Tibial artery (tissue), 4 donors: ENCODE measurements at regions not wholly inside any gene's neighbourhood (a gene's known extent, or its start where the extent isn't known, plus 50 kb on each side); places are given as distances from the start of the nearest gene placed in this dataset.

ENCODE experiments used
- DNase-seq, 2 donors: peaks; one replicate each; pipeline ENCODE4 v3.0.0-alpha.2; 2019
- H3K27ac ChIP-seq, 2 donors: fragments of 200-600 bp; sonication (generic) in 1 of 2; 1 replicate in 1 of 2; 2 replicates in 1 of 2; pipeline ENCODE4 v1.5.1; 2018 to 2019; ENCODE audit warnings: mild to moderate bottlenecking in 1 of 2
- H3K27me3 ChIP-seq, 2 donors: fragments of 200-600 bp; sonication (generic) in 1 of 2; one replicate each; pipeline versions ENCODE4 v1.5.1 to v1.6.0; 2016 to 2019
- H3K36me3 ChIP-seq, 3 donors: fragments of 200-600 bp; sonication (generic) in 2 of 3; one replicate each; pipeline ENCODE4 v1.5.1; 2016 to 2019; ENCODE audit warnings: mild to moderate bottlenecking in 2 of 3
- H3K4me1 ChIP-seq, 4 donors: fragments of 200-600 bp; sonication (generic) in 2 of 4; 1 replicate in 3 of 4; 2 replicates in 1 of 4; pipeline ENCODE4 v1.5.1; 2016 to 2019
- H3K4me3 ChIP-seq, 2 donors: fragments of 200-600 bp; sonication (generic) in 1 of 2; 1 replicate in 1 of 2; 2 replicates in 1 of 2; pipeline ENCODE4 v1.5.1; 2018 to 2019; ENCODE audit warnings: mild to moderate bottlenecking in 2 of 2
- H3K9me3 ChIP-seq, 3 donors: fragments of 200-600 bp; sonication (generic) in 1 of 3; one replicate each; pipeline ENCODE4 v1.5.1; 2016 to 2019
- intact Hi-C: fragments of 100-400 bp; cut with DNase I; formaldehyde crosslinking; loops from one replicate; pipeline ENCODE4 v1.15.0; 2023; ENCODE audit warnings: low total_unique reads
- TF ChIP-seq, protein P1 (sequence below), 2 experiments: fragments of 200-600 bp in 1 of 2; fragments of 450-650 bp in 1 of 2; IDR thresholded peaks; one replicate each; pipeline ENCODE4 v1.5.1; 2017 to 2019; ENCODE audit warnings: antibody characterized with exemption in 2 of 2, mild to moderate bottlenecking in 1 of 2, moderate library complexity in 1 of 2

DNA sequence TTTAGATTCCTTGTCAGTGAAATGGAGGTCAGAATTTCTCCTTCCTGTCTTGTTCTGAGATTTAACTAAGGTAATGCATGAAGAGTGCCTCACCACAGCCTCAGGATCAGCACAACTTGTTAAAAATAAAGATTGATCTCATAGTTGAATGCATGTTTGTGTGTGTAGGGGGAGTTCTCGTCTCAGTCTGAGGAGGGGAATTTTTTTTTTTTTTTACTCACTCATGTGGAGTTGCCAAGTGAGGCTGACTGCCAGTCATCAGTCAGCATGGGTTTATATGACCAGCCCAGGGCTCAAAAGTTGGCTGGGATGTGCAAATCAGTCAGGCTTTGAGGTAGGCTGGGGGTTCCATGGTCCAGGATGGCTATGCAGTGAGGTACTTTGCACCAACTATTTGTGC lies 113.2 kb downstream of the FANCF start:
- intact Hi-C loops, result no loop called here

GRCh38 chr11:22510741-22511140 lies 114.9 kb downstream of the FANCF start:
- H3K4me1 ChIP-seq, result no peaks in the 10 kb centered on the region
- H3K27me3 ChIP-seq, result no peaks in the 10 kb centered on the region
- H3K27ac ChIP-seq, result no peak overlapping the region
- TF ChIP-seq, protein P1, sequence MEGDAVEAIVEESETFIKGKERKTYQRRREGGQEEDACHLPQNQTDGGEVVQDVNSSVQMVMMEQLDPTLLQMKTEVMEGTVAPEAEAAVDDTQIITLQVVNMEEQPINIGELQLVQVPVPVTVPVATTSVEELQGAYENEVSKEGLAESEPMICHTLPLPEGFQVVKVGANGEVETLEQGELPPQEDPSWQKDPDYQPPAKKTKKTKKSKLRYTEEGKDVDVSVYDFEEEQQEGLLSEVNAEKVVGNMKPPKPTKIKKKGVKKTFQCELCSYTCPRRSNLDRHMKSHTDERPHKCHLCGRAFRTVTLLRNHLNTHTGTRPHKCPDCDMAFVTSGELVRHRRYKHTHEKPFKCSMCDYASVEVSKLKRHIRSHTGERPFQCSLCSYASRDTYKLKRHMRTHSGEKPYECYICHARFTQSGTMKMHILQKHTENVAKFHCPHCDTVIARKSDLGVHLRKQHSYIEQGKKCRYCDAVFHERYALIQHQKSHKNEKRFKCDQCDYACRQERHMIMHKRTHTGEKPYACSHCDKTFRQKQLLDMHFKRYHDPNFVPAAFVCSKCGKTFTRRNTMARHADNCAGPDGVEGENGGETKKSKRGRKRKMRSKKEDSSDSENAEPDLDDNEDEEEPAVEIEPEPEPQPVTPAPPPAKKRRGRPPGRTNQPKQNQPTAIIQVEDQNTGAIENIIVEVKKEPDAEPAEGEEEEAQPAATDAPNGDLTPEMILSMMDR (IDR thresholded peaks at IDR 0.05), result no peak
- H3K9me3 ChIP-seq, result no peaks in the 10 kb centered on the region
- intact Hi-C loops, result no loop called here
- DNase-seq, result no peak
- H3K36me3 ChIP-seq, result no peaks in the 10 kb centered on the region
- H3K4me3 ChIP-seq, result no peak overlapping the region

More for the DNA sequence above, 113.2 kb downstream of the FANCF start:
- no peak overlapping the region for H3K27ac ChIP-seq
- H3K9me3 ChIP-seq, result no peaks in the 10 kb centered on the region
- H3K27me3 ChIP-seq, result no peaks in the 10 kb centered on the region
- no peaks in the 10 kb centered on the region for H3K4me1 ChIP-seq
- H3K4me3 ChIP-seq, result no peak overlapping the region
- no peaks in the 10 kb centered on the region for H3K36me3 ChIP-seq
- DNase-seq, result no peak
- TF ChIP-seq, protein P1 (IDR thresholded peaks at IDR 0.05), result no peak

DNA sequence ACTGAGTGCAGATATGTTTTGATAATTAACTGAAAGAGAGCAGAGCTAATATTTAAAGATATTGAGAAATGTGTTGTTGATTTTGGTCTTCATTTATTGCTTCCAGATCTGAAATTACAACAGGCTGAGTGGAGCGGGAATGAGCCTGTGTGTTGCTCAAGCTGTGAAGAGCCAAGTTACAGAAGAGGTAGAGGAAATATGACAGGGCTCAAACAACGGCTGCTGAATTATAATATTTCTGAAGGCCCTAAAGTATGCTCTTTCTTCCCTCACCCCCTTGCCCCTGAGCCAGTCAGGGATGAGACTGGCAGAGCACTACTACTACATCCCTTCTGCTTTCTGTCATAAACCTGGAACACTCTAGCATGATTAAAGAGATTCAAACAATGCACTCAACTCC lies 115.6 kb downstream of the FANCF start:
- intact Hi-C loops, result no loop called here
- TF ChIP-seq, protein P1 (IDR thresholded peaks at IDR 0.05), result no peak
- no peak overlapping the region for H3K27ac ChIP-seq
- no peak overlapping the region for H3K4me3 ChIP-seq
- H3K27me3 ChIP-seq, result no peaks in the 10 kb centered on the region
- no peaks in the 10 kb centered on the region for H3K36me3 ChIP-seq
- no peaks in the 10 kb centered on the region for H3K4me1 ChIP-seq
- H3K9me3 ChIP-seq, result no peaks in the 10 kb centered on the region
- no peak for DNase-seq

DNA sequence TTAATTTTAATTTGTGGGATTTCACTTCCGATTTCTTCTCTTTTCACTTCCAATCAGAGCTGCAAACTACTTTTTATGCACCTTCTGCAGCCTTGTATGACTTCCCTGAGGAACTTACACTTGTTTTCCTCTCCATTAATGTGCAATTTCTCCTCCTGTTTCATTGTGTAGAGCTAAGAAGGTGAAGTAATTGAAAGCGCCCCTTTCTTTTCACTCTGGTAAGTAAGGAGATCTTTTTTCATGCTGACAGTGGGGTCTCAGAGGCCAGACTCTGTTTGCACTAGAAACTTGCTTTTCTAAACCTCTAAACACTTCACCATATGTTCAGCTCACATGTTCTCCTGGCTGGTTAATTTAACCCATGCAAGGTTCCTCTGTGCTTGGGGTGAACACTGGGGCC lies 117.0 kb downstream of the FANCF start:
- intact Hi-C loops, result no loop called here
- TF ChIP-seq, protein P1 (IDR thresholded peaks at IDR 0.05), result no peak
- DNase-seq, result no peak
- H3K27me3 ChIP-seq, result no peaks in the 10 kb centered on the region
- H3K9me3 ChIP-seq, result no peaks in the 10 kb centered on the region
- H3K36me3 ChIP-seq, result no peaks in the 10 kb centered on the region
- H3K4me1 ChIP-seq, result no peaks in the 10 kb centered on the region
- no peak overlapping the region for H3K27ac ChIP-seq
- H3K4me3 ChIP-seq, result no peak overlapping the region

DNA sequence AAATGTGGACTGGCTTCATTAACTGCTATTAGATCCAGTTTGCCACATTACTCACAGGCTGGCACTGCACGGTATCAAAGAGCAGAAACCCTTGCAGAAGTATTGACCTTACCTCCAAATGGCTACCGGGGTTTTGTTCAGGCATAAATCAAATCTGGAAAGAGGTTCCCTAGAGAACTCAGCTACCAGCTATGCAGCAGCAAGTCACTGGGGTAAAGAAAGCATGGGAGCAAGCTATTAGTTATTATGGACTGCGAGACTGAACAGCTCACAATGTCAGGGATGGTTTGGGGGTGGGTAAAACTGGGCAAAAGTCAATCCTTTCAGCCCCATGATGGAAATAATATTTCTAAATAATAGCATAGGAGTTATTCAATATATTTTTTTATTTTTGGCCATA lies 128.1 kb downstream of the FANCF start:
- H3K36me3 ChIP-seq, result no peaks in the 10 kb centered on the region
- no peak overlapping the region for H3K4me3 ChIP-seq
- H3K27ac ChIP-seq, result no peak overlapping the region
- intact Hi-C loops, result no loop called here
- H3K4me1 ChIP-seq, result no peaks in the 10 kb centered on the region
- no peaks in the 10 kb centered on the region for H3K9me3 ChIP-seq
- DNase-seq, result no peak
- no peaks in the 10 kb centered on the region for H3K27me3 ChIP-seq
- TF ChIP-seq, protein P1 (IDR thresholded peaks at IDR 0.05), result no peak

DNA sequence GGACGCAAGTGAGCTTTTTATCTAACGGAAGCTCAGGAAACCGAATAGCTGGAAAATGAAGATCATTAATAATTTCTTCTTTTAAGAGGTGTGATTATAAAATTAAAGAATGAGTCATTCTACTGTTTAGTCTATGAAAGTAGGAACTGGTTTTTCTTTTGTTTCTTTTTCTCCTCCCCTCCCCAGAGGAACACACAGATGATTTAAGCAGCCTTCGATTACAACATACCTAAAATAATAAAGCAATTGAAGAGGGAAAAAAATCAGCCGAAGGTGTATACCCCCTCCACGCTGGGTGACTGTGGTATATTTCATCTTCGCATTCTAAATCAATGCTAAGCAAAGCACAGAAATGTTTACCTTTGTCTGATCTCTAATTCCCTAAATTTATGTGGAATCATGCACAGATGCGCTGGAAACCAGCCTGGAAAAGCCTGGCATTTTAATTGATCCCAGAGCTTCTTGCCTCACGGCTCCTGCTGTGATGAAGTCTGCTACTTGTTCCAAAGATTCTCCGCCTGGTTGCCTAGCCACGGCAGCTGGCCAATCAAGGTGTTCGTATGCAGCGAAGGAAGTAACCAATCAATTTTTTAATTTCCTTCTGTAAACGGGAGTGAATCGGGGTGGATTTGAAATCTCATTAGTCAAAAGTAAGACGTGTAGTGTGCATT lies 133.9 kb downstream of the FANCF start:
- Histone ChIP-seq H3K4me3 (no peak overlapping the region), H3K27me3 (no peaks in the 10 kb centered on the region), H3K9me3 (no peaks in the 10 kb centered on the region), H3K4me1 (no peaks in the 10 kb centered on the region), H3K36me3 (no peaks in the 10 kb centered on the region), H3K27ac (no peak overlapping the region)
- no peak for DNase-seq
- intact Hi-C loops, result no loop called here
- TF ChIP-seq, protein P1 (IDR thresholded peaks at IDR 0.05), result no peak
